ENCODE measurements at regions not wholly inside any gene's neighbourhood (a gene's known extent, or its start where the extent isn't known, plus 50 kb on each side); places are given as distances from the start of the nearest gene placed in this dataset.

- no peak for TF ChIP-seq CTCF (IDR thresholded peaks at IDR 0.05; ENCODE audit: poor library complexity)
- TF ChIP-seq EZH2phosphoT487 (IDR thresholded peaks at IDR 0.05; ENCODE audit: low read depth, severe bottlenecking, unreplicated experiment) = no peak
- TF ChIP-seq EZH2 (IDR thresholded peaks at IDR 0.05; ENCODE audit: borderline replicate concordance) = no peak
Observed at GRCh38 chr11:121929581-121929980, 186.4 kb downstream of the BLID start.

Data from hepatocyte (in vitro differentiated cells).